ENCODE measurements at regions not wholly inside any gene's neighbourhood (a gene's known extent, or its start where the extent isn't known, plus 50 kb on each side); places are given as distances from the start of the nearest gene placed in this dataset.

DNA sequence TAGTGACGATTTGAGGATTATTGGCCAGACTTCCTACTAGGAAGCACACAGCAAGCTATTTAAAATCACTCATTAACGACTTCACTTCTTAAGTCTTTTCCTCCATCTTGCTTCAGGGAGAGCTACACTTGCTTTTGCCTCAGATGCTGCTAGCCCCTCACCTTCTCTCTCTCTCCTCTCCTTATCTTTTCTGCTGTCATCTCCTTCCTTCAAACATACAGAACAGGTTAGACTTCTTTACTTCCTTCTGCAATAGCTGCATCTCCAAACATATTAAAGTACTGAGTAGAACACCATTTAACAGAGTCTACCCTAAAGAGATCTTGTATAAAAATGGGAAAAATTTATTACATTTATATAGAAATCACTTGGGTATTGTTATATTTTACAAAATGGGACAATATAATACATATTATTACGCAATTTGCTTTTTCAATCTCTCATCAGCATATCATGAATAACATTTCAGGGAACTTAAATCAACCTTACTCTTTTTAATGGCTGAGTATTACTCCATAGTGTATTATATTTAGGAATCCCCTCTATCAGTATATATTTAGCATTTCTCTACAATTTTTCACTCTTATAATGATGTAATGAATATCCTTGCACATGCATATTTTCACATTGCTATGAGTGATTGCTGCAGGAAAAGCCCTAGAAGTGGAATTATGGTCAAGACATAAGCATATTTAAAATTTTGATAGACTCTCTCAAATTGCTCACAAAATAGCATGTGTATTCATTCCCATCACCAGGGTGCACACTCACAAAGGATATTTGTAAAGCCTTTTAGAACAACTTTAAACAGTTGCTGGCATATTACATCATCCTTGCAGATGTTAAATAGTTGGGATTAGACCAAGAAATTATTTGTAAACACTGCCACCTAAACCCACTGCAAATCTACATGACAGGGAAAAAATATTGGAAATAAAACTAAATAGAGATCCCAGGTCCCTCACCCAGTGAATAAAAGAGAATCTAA lies 164.5 kb upstream of the NFIB start:
- intact Hi-C loops (cut with DNase I), result no loop called here
- H3K9me3 ChIP-seq, result no peaks in the 10 kb centered on the region
- H3K4me1 ChIP-seq, result no peaks in the 10 kb centered on the region
- no peaks in the 10 kb centered on the region for H3K27me3 ChIP-seq
- H3K36me3 ChIP-seq, result no peaks in the 10 kb centered on the region
- no peak for TF ChIP-seq CTCF (IDR thresholded peaks at IDR 0.05)
- no peak overlapping the region for H3K27ac ChIP-seq
- H3K4me3 ChIP-seq, result no peak overlapping the region
- no peak for DNase-seq (ENCODE audit: low spot score in 2 of 2)

DNA sequence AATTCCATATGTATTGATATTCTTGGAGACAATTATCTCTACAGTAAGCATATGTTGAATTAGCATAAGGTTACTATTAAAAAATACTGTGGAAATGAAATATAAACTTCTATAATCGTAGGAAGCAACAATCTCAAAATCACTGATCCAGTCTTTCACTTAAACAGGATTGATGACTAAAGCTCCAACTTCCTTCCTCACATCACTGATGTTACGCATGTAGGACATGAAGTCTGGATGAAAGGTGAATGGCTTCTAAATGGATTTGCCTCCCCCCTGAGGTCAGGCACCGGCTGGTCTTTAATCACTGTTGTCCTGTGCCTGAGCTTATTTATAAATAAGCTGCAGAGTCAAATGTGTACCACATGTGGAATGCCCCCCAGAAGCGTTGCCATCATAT lies 157.1 kb upstream of the NFIB start:
- intact Hi-C loops (cut with DNase I), result no loop called here
- H3K27me3 ChIP-seq, result no peaks in the 10 kb centered on the region
- no peaks in the 10 kb centered on the region for H3K36me3 ChIP-seq
- H3K27ac ChIP-seq, result no peak overlapping the region
- no peaks in the 10 kb centered on the region for H3K9me3 ChIP-seq
- no peaks in the 10 kb centered on the region for H3K4me1 ChIP-seq
- no peak for DNase-seq (ENCODE audit: low spot score in 2 of 2)
- H3K4me3 ChIP-seq, result no peak overlapping the region
- TF ChIP-seq CTCF (IDR thresholded peaks at IDR 0.05), result no peak

DNA sequence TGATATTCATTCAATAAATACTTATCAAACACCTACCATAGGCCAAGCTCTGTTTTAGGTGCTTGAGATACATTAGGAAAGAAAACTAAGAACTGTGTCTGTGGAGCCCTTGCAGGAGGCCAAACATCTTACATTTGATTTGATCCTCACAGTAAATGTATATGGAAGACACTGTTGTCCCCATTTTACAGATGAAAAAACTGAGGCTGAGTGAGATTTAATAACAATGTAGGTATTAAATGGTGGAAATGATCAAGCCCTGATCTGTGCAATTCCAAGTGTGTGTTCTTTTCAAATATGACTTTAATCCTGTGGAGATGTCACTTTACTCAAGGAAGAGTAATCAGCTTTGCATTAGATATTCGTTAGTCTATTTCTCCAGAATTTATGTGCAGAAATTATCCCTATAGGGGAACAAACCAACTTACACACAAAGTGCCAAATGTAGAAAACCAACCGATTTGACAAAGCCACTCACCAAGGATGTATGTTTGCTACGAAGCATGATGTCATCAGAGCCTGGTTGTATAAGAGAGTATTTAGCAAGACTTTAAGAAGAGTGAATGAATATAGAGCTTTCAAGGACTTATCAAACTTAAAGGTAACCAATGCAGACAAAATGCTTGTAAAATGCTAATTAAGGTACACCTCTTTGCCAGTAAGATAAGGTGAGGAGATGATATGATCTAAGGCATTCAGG lies 153.9 kb upstream of the NFIB start:
- no peaks in the 10 kb centered on the region for H3K4me1 ChIP-seq
- TF ChIP-seq CTCF (IDR thresholded peaks at IDR 0.05), result no peak
- intact Hi-C loops (cut with DNase I), result no loop called here
- no peak overlapping the region for H3K27ac ChIP-seq
- no peak for DNase-seq (ENCODE audit: low spot score in 2 of 2)
- H3K36me3 ChIP-seq, result no peaks in the 10 kb centered on the region
- H3K4me3 ChIP-seq, result no peak overlapping the region
- H3K9me3 ChIP-seq, result no peaks in the 10 kb centered on the region
- no peaks in the 10 kb centered on the region for H3K27me3 ChIP-seq

GRCh38 chr9:14466828-14467227 lies 152.9 kb upstream of the NFIB start:
- DNase-seq (ENCODE audit: low spot score in 2 of 2), result no peak
- Histone ChIP-seq H3K4me1 (no peaks in the 10 kb centered on the region), H3K36me3 (no peaks in the 10 kb centered on the region), H3K27me3 (no peaks in the 10 kb centered on the region), H3K9me3 (no peaks in the 10 kb centered on the region), H3K4me3 (no peak overlapping the region), H3K27ac (no peak overlapping the region)
- TF ChIP-seq CTCF (IDR thresholded peaks at IDR 0.05), result no peak
- intact Hi-C loops (cut with DNase I), result no loop called here

- Histone ChIP-seq H3K27ac (no peak overlapping the region), H3K4me3 (no peak overlapping the region), H3K4me1 (no peaks in the 10 kb centered on the region), H3K36me3 (no peaks in the 10 kb centered on the region), H3K9me3 (no peaks in the 10 kb centered on the region), H3K27me3 (no peaks in the 10 kb centered on the region)
- TF ChIP-seq CTCF (IDR thresholded peaks at IDR 0.05), result no peak
- DNase-seq (ENCODE audit: low spot score in 2 of 2), result no peak
- intact Hi-C loops (cut with DNase I), result no loop called here
Observed at GRCh38 chr9:14466429-14466818, 152.5 kb upstream of the NFIB start.
